Coronary artery (tissue), 2 donors: ENCODE measurements at regions not wholly inside any gene's neighbourhood (a gene's known extent, or its start where the extent isn't known, plus 50 kb on each side); places are given as distances from the start of the nearest gene placed in this dataset.

Experiments used
- DNase-seq: peaks from one replicate; pipeline ENCODE4 v3.0.0-alpha.2; 2017; ENCODE audit warnings: low spot score
- H3K27ac ChIP-seq, 2 donors: fragments of 200-600 bp; sonication (generic); one replicate each; pipeline ENCODE4 v1.5.1; 2016 to 2019
- H3K4me3 ChIP-seq: fragments of 200-600 bp; sonication (generic); 2 replicates; pipeline ENCODE4 v1.5.1; 2016; ENCODE audit warnings: mild to moderate bottlenecking, moderate library complexity
- CTCF ChIP-seq: fragments of 200-600 bp; sonication (generic); IDR thresholded peaks from one replicate; pipeline ENCODE4 v1.5.1; 2019; ENCODE audit warnings: antibody characterized with exemption

GRCh38 chr1:58903514-58904298 lies 119.9 kb upstream of the JUN start:
- H3K4me3 ChIP-seq = peak overlapping the region; percentile 79
- H3K27ac ChIP-seq = peak overlapping the region; percentile 97 to 98
- peak; percentile 98 for DNase-seq
- no peak for TF ChIP-seq CTCF

- Histone ChIP-seq H3K27ac (peak overlapping the region; percentile 97 to 98), H3K4me3 (peak overlapping the region; percentile 79)
- no peak for DNase-seq
- no peak for TF ChIP-seq CTCF
These were observed 120.7 kb upstream of the JUN start for GRCh38 chr1:58904299-58905125.

GRCh38 chr1:58905126-58905490 lies 121.3 kb upstream of the JUN start:
- H3K27ac ChIP-seq = peak overlapping the region in 1 of 2 donors; percentile 98
- no peak for TF ChIP-seq CTCF
- no peak for DNase-seq
- H3K4me3 ChIP-seq = no peak overlapping the region

- H3K27ac ChIP-seq = peak overlapping the region in 1 of 2 donors; percentile 27
- no peak for TF ChIP-seq CTCF
- no peak overlapping the region for H3K4me3 ChIP-seq
- no peak for DNase-seq
These were observed 121.9 kb upstream of the JUN start for GRCh38 chr1:58905628-58906221.

GRCh38 chr1:58907398-58907797 lies 123.6 kb upstream of the JUN start:
- DNase-seq = no peak
- no peak for TF ChIP-seq CTCF
- no peak overlapping the region for H3K4me3 ChIP-seq
- H3K27ac ChIP-seq = no peak overlapping the region

GRCh38 chr1:58908561-58909560 lies 125.0 kb upstream of the JUN start:
- no peak overlapping the region for H3K27ac ChIP-seq
- H3K4me3 ChIP-seq = no peak overlapping the region
- TF ChIP-seq CTCF = no peak
- DNase-seq = no peak
